HG03097 (cell line): ENCODE measurements at regions not wholly inside any gene's neighbourhood (a gene's known extent, or its start where the extent isn't known, plus 50 kb on each side); places are given as distances from the start of the nearest gene placed in this dataset.
"Not testable (repeated sequence)": the region's sequence is repeated elsewhere in the genome, so short reads cannot be mapped to it uniquely, and the experiment has no call there.

ENCODE experiments used
- ATAC-seq: cut with Tn5 transposase; IDR thresholded peaks from one replicate; pipeline ENCODE4 v1.9.1; 2021; ENCODE audit not compliant: unreplicated experiment, low FRiP score

DNA sequence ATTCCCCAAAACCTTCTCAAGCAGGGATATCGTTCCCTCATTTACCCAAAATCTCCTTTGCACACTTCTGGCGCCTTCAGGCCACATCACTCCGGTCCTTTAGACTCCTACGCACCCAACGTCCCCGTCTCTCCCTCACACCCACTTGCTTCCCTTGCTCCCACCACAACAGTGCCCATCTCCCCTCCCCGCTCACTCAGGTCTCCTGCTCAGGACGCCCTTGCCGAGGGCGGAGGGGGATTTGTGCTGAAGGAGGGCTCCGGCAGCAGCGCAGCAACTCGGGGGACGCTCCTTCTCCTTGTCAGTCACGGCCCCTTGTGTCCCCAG, 71.6 kb downstream of the PCMTD2 start:
- not testable (repeated sequence) for ATAC-seq

DNA sequence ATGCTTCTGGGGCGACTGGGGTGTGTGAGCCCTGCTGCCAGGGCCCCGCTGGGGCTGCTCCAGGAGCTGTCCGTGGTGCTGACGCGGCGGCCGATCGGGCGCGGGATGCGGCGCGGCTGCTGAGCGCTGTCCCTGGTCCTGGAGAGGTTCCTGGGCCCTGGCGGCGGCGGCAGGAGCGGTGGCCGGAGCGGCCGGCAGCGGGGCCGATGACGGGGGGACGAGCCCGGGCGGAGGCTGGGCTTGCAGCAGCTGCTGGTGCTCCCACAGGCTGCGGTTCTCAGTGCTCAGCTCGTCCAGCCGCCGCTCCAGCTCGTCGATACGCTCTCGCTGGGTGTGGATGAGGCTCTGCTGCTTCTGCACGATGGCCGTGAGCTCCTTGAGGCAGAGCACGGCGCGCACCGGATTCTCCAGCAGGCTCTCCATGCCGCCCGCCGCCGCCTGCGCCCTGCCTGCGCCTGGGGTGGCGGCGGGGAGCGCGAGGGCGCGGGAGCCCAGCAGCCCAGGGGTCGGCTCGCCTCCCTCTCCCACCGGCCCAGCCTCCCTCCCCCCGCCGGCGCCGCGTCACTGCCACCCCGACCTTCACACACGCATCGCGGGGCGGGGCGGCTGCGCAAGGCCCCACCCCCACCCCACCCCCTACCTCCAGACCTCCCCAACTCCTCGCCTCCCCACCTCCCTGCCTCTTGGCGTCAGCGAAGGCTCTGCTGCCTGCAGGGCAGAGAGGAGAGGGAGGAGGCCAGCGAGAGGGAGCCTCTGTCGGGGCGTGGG, 72.2 kb downstream of the PCMTD2 start:
- peak; percentile 65 for ATAC-seq

DNA sequence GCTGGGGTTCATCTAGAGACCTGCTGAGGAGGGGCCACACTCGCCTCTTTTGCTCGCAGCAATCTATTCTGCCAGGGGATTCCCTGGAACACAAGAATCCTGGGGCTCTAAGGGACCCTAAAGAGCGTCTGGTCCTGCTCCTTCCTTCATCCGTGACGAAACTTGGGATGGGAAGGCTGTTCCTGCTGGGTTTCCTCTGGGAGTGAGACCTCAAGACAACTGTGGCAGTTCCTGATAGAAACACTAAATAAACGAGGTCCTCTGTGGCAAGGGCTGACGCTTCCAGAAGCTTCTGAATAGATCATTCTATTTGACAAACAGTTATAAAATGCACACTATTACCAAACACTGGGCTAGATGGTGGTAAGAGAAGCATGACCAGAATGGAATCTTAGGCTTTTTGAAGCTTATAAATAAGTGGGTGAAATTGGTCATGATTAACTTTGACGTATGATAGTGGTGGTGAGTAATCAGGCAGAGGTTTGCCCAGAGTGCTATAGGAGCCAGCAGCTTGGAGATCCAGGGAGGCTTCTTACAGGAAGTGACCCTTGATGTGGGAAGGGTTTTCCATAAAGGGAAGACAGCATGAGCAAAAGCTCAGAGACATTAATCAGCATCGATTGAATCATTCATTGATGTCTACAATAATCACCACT, 73.2 kb downstream of the PCMTD2 start:
- ATAC-seq: not testable (repeated sequence)

GRCh38 chr20:64332627-64333026, 77.1 kb downstream of the PCMTD2 start:
- ATAC-seq: not testable (repeated sequence)
